ENCODE measurements at regions not wholly inside any gene's neighbourhood (a gene's known extent, or its start where the extent isn't known, plus 50 kb on each side); places are given as distances from the start of the nearest gene placed in this dataset.
A peak's percentile ranks its signal among the peaks of the same experiment; 100 is the strongest.

GRCh38 chr5:166382031-166382430 lies 1909.4 kb upstream of the WWC1 start:
- ATAC-seq, result peak; percentile 96
- DNase-seq (ENCODE audit: low spot score), result peak; percentile 41
- peak overlapping the region; percentile 31 for H3K27ac Mint-ChIP-seq

GRCh38 chr5:166398131-166398530 lies 1893.3 kb upstream of the WWC1 start:
- CTCF ChIA-PET, result no interaction called here
- H3K36me3 Mint-ChIP-seq, result peaks cover 2% of the 10 kb centered on the region
- ATAC-seq, result no peak
- POLR2A ChIA-PET, result no interaction called here
- H3K27me3 Mint-ChIP-seq (ENCODE audit: low read depth), result no peaks in the 10 kb centered on the region; the same call in 1 of the 2 replicates
- no peak for DNase-seq (ENCODE audit: low spot score)
- no peak overlapping the region for H3K27ac Mint-ChIP-seq
- H3K4me1 Mint-ChIP-seq, result peaks cover 7% of the 10 kb centered on the region
- H3K9me3 Mint-ChIP-seq, result peaks cover 9% of the 10 kb centered on the region
- H3K4me3 Mint-ChIP-seq, result no peak overlapping the region
- no peak for TF ChIP-seq FOXP4 (CRISPR knock-in tag; IDR thresholded peaks at IDR 0.05)
- TF ChIP-seq ZNF396 (CRISPR knock-in tag; IDR thresholded peaks at IDR 0.05; ENCODE audit: borderline replicate concordance), result no peak
- TF ChIP-seq SOX15 (CRISPR knock-in tag; IDR thresholded peaks at IDR 0.05), result no peak
- TF ChIP-seq RELA (CRISPR knock-in tag; IDR thresholded peaks at IDR 0.05; ENCODE audit: borderline replicate concordance), result no peak
- TF ChIP-seq NFE2L1 (CRISPR knock-in tag; IDR thresholded peaks at IDR 0.05), result no peak
- no peak for TF ChIP-seq ZNF671 (CRISPR knock-in tag; IDR thresholded peaks at IDR 0.05)
- TF ChIP-seq NR1H2 (CRISPR knock-in tag; IDR thresholded peaks at IDR 0.05), result no peak
- no peak for TF ChIP-seq SP1 (CRISPR knock-in tag; conservative IDR thresholded peaks at IDR 0.05)
- no peak for TF ChIP-seq NR2C2 (CRISPR knock-in tag; IDR thresholded peaks at IDR 0.05)
- TF ChIP-seq E2F5 (CRISPR knock-in tag; IDR thresholded peaks at IDR 0.05), result no peak

More at GRCh38 chr5:166382031-166382430, 1909.4 kb upstream of the WWC1 start:
- H3K4me1 Mint-ChIP-seq, result peaks cover 17% of the 10 kb centered on the region
- ChIA-PET POLR2A (interaction anchor here (0.6 kb wide), 1 partner anchor 17 kb away, joined by 3 read pairs; no protein-coding TSS in a partner anchor), CTCF (interaction anchor here (0.7 kb wide), 1 partner anchor 872 kb away, joined by 3 read pairs; no protein-coding TSS in a partner anchor)
- TF ChIP-seq ERG (CRISPR knock-in tag; IDR thresholded peaks at IDR 0.05), result peak; percentile 44; the same call in 1 of the 2 replicates
- TF ChIP-seq PRDM15 (CRISPR knock-in tag; IDR thresholded peaks at IDR 0.05), result no peak
- TF ChIP-seq CREM (CRISPR knock-in tag; IDR thresholded peaks at IDR 0.05), result no peak
- TF ChIP-seq MAX (CRISPR knock-in tag; IDR thresholded peaks at IDR 0.05), result peak; percentile 44
- no peak for TF ChIP-seq ZNF263 (CRISPR knock-in tag; IDR thresholded peaks at IDR 0.05; ENCODE audit: low read depth)
- TF ChIP-seq ATF3 (CRISPR knock-in tag; conservative IDR thresholded peaks at IDR 0.05), result 0 out of 2 replicates have a peak, but pooled peaks have one; percentile 62
- peak; percentile 24; the same call in 1 of the 2 replicates for TF ChIP-seq CTCF (IDR thresholded peaks at IDR 0.05)
- TF ChIP-seq ATF1 (CRISPR knock-in tag; IDR thresholded peaks at IDR 0.05), result no peak
- peaks cover 10% of the 10 kb centered on the region for H3K36me3 Mint-ChIP-seq
- H3K9me3 Mint-ChIP-seq, result peaks cover 17% of the 10 kb centered on the region
- no peaks in the 10 kb centered on the region for H3K27me3 Mint-ChIP-seq (ENCODE audit: low read depth)
- H3K4me3 Mint-ChIP-seq, result no peak overlapping the region
